Fibroblast of the conjunctiva (primary cell): ENCODE measurements at regions not wholly inside any gene's neighbourhood (a gene's known extent, or its start where the extent isn't known, plus 50 kb on each side); places are given as distances from the start of the nearest gene placed in this dataset.
A peak's percentile ranks its signal among the peaks of the same experiment; 100 is the strongest.
"Not testable (repeated sequence)": the region's sequence is repeated elsewhere in the genome, so short reads cannot be mapped to it uniquely, and the experiment has no call there.

Source experiments
- DNase-seq: peaks from one replicate; pipeline ENCODE4 v3.0.0-alpha.2; 2010; ENCODE audit warnings: low read depth

- not testable (repeated sequence) for DNase-seq
These were observed 1490.6 kb downstream of the OTOL1 start for GRCh38 chr3:162987085-162987794.

GRCh38 chr3:162992741-162993140 is 1496.1 kb downstream of the OTOL1 start:
- DNase-seq, result no peak

GRCh38 chr3:162994165-162994564 is 1497.6 kb downstream of the OTOL1 start:
- DNase-seq, result no peak

GRCh38 chr3:162996368-162996767 is 1499.8 kb downstream of the OTOL1 start:
- no peak for DNase-seq

GRCh38 chr3:162998205-162998604 is 1501.6 kb downstream of the OTOL1 start:
- no peak for DNase-seq

- no peak for DNase-seq
These were observed 1515.0 kb downstream of the OTOL1 start for GRCh38 chr3:163011596-163011995.

GRCh38 chr3:163016251-163016650 is 1519.6 kb downstream of the OTOL1 start:
- DNase-seq, result no peak

GRCh38 chr3:163018067-163018466 is 1521.5 kb downstream of the OTOL1 start:
- no peak for DNase-seq

GRCh38 chr3:163018664-163019063 is 1522.1 kb downstream of the OTOL1 start:
- no peak for DNase-seq

GRCh38 chr3:163019260-163019659 is 1522.7 kb downstream of the OTOL1 start:
- DNase-seq, result no peak

GRCh38 chr3:163033652-163034051 is 1537.0 kb downstream of the OTOL1 start:
- DNase-seq, result no peak

GRCh38 chr3:163039636-163040035 is 1543.0 kb downstream of the OTOL1 start:
- no peak for DNase-seq

GRCh38 chr3:163043074-163043473 is 1546.5 kb downstream of the OTOL1 start:
- no peak for DNase-seq

GRCh38 chr3:163045945-163046344 is 1549.3 kb downstream of the OTOL1 start:
- no peak for DNase-seq

- no peak for DNase-seq
These were observed 1552.3 kb downstream of the OTOL1 start for GRCh38 chr3:163048881-163049280.

GRCh38 chr3:163056874-163057497 is 1560.4 kb downstream of the OTOL1 start:
- DNase-seq, result peak; percentile 21

- peak; percentile 12 for DNase-seq
These were observed 1561.6 kb downstream of the OTOL1 start for GRCh38 chr3:163058031-163058854.

- peak; percentile 58 for DNase-seq
These were observed 1575.1 kb downstream of the OTOL1 start for GRCh38 chr3:163071713-163072112.
